Activated T-cell treated with anti-CD3 and anti-CD28 coated beads, Interleukin-2, amount 50 U/mL, for 72 hours (primary cell): ENCODE measurements at regions not wholly inside any gene's neighbourhood (a gene's known extent, or its start where the extent isn't known, plus 50 kb on each side); places are given as distances from the start of the nearest gene placed in this dataset.

ENCODE experiments used
- ATAC-seq, 2 donors: fragments of 150-1000 bp; cut with Tn5 transposase; replicated peaks in 1 of 2; 2 replicates each; pipeline ENCODE4 v1.10.0; 2021; ENCODE audit warnings: moderate library complexity in 2 of 2, mild to moderate bottlenecking in 1 of 2
- DNase-seq, 2 donors: peaks; one replicate each; pipeline ENCODE4 v3.0.0; 2021 to 2022; ENCODE audit warnings: mixed read lengths in 1 of 2
- H3K27ac Mint-ChIP-seq: one replicate; pipeline ENCODE4 v1.8.0; 2022; ENCODE audit warnings: mild to moderate bottlenecking, moderate library complexity, mixed read lengths
- H3K27me3 Mint-ChIP-seq: one replicate; pipeline ENCODE4 v1.8.0; 2022; ENCODE audit warnings: low read depth, mixed read lengths
- H3K36me3 Mint-ChIP-seq, 2 donors: one replicate each; pipeline ENCODE4 v1.8.0; 2022; ENCODE audit warnings: mixed read lengths in 2 of 2, mild to moderate bottlenecking in 1 of 2; ENCODE audit not compliant: insufficient read depth in 2 of 2
- H3K4me1 Mint-ChIP-seq: one replicate; pipeline ENCODE4 v1.8.0; 2022; ENCODE audit warnings: low read depth, mixed read lengths
- H3K4me3 Mint-ChIP-seq, 2 donors: one replicate each; pipeline ENCODE4 v1.8.0; 2022; ENCODE audit warnings: mild to moderate bottlenecking in 2 of 2, mixed read lengths in 2 of 2, moderate library complexity in 2 of 2
- H3K9me3 Mint-ChIP-seq, 2 donors: one replicate each; pipeline ENCODE4 v1.8.0; 2022; ENCODE audit warnings: mixed read lengths in 2 of 2

DNA sequence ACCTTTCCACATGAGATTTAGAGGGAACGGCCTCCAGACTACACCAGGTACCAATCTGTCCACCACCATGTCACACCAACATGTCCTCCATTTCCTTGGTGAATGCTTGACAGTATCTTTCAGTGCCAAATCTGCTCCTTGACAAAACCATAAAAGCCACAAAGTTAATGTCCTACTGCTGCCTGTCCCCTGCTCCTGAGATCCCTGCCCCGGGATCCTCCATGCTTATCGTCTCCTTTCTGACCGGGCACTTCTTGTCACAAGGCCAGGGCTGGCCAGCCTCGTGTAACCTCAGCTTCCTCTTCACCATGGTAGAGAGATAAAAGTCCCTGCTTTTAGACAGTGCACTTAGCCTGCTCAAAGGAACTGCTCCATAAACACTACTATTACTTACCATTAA lies 136.2 kb downstream of the NAV1 start:
- Mint-ChIP-seq H3K27ac (no peak overlapping the region), H3K9me3 (no peaks in the 10 kb centered on the region), H3K27me3 (no peaks in the 10 kb centered on the region), H3K36me3 (no peaks in the 10 kb centered on the region), H3K4me1 (no peaks in the 10 kb centered on the region), H3K4me3 (no peak overlapping the region)
- DNase-seq = no peak
- no peak for ATAC-seq

DNA sequence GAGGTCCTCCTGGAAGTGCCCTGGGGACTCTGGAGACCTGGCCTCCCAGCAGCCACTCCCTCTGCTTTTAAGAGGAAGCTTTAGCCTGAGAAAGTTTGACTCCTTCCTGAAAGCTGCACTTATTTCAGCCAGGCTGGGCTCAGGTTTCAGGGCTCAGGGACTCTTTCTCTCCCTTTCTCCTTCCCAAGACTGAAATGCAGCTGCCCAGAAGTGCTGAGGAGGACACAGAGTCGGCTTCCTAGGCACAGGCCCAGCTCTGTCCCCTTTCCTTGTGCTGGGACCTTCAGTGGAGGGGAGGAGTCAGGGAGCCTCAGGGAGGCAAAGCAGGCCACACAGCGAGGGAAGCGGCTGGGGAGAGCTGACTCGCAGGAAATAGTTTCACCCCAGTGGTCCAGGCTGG lies 137.3 kb downstream of the NAV1 start:
- DNase-seq (no peak), ATAC-seq (no peak)
- Mint-ChIP-seq H3K4me1 (no peaks in the 10 kb centered on the region), H3K27me3 (no peaks in the 10 kb centered on the region), H3K27ac (no peak overlapping the region), H3K9me3 (no peaks in the 10 kb centered on the region), H3K4me3 (no peak overlapping the region), H3K36me3 (no peaks in the 10 kb centered on the region)

DNA sequence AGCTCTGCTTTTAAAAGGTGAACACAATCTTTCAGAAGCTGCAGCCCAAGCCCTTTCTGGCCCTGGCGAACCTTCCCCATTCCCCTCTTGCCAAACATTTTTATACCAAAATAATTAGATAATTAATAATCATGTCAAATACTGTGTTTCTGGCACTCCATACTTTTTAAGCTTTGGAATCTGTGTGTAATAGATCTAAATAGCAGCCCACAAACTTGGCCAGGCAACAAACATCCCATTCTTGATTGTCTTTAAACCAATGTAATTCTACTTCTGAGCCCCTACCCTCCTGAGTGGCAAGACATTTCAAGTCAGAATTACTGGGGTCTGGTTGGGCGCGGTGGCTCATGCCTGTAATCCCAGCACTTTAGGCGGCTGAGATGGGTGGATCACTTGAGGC lies 137.7 kb downstream of the NAV1 start:
- Mint-ChIP-seq H3K4me3 (no peak overlapping the region), H3K4me1 (no peaks in the 10 kb centered on the region), H3K27me3 (no peaks in the 10 kb centered on the region), H3K27ac (no peak overlapping the region), H3K9me3 (no peaks in the 10 kb centered on the region), H3K36me3 (no peaks in the 10 kb centered on the region)
- DNase-seq (no peak), ATAC-seq (no peak)

DNA sequence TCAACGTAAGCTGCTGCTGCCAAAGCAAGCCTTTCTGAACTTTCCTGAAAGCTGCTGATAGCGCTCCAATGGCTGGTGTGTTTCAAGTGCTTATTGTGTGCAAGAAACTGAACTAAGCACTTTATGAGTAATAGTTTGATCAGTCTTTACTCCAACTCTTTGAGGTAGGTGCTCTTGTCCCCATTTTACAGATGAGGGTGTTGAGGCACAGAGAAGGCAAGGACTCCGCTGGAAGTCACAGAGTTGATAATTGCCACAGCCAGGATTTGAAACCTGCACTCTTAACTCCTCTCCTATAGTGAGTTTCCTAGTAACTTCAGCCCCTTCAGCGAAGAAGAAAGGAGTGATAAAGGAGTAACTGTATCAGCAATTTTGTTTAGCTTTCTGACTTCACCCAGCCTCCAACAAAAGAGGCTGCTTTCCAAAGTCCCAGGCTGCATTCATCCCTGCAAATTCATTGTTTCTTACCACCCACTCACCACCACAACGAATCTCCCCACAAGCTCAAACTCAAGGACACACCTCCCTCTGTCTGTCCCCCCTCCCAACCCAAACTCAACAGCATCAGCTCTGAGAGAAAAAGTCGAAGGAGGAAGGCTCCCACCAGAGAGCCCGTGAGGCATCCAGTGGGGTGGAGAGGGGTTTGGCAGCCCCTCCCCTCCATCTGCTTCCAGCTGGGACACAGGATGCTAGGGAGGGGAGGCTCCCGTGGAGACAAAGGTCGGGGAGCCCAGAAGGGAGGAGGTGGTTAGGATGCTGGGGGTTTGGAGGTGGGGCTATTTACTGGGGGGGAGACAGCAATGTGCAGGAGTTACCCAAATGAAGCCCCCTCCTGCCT lies 139.6 kb downstream of the NAV1 start:
- H3K36me3 Mint-ChIP-seq = no peaks in the 10 kb centered on the region
- H3K4me1 Mint-ChIP-seq = no peaks in the 10 kb centered on the region
- no peak overlapping the region for H3K4me3 Mint-ChIP-seq
- no peak for ATAC-seq
- no peaks in the 10 kb centered on the region for H3K9me3 Mint-ChIP-seq
- no peak for DNase-seq
- no peaks in the 10 kb centered on the region for H3K27me3 Mint-ChIP-seq
- H3K27ac Mint-ChIP-seq = no peak overlapping the region

DNA sequence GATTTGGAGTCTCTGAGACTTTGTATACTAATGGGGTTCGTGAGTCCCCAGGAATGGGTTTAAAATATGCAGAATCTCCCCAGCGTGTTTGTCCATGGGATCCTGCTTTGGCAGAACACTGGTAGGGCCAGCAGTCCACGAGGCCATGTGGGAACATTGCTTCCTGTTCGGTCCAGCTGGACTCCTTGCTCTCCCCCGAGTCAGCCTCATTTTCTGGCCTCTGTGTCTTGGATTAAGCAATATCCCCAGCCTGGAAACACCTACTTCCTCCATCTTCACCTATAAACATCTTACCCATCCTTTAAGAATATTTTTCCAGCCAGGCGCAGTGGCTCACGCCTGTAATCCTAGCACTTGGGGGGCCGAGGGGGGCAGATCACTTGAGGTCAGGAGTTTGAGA lies 142.4 kb downstream of the NAV1 start:
- Mint-ChIP-seq H3K4me1 (no peaks in the 10 kb centered on the region), H3K27me3 (peaks cover 13% of the 10 kb centered on the region), H3K27ac (no peak overlapping the region), H3K9me3 (no peaks in the 10 kb centered on the region), H3K4me3 (no peak overlapping the region), H3K36me3 (no peaks in the 10 kb centered on the region)
- DNase-seq = no peak
- ATAC-seq = no peak

DNA sequence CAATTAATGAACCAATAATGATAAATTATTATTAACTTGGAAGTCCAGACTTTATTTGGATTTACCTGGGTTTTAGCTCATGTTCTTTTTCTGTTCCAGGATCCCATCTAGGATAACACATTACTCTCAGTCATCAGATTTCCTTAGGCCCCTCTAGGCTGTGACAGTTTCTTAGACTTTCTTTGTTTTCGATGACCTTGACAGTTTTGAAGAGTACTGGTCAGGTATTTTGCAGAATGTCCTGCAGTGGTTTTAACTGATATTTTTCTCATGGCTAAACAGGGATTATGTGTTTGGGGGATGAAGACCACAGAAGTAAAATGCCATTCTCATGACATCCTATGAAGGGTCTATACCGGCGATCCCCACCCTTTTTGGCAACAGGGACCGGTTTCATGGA lies 144.0 kb downstream of the NAV1 start:
- ATAC-seq (no peak), DNase-seq (no peak)

DNA sequence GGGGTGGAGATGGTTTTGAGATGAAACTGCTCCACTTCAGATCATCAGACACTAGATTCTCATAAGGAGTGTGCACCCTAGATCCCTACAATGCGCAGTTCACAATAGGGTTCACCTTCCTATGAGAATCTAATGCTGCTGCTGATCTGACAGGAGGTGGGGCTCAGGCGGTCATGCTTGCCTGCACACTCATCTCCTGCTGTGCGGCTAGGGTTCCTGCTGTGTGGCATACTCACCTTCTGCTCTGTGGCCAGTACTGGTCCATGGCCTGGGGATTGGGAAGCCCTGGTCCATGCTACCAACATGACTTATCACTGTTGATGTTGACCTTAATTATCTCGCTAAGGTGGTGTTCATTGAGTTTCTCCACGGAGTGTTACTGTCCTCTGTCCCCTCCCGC lies 144.5 kb downstream of the NAV1 start:
- Mint-ChIP-seq H3K4me1 (no peaks in the 10 kb centered on the region), H3K27me3 (peaks cover 14% of the 10 kb centered on the region), H3K27ac (no peak overlapping the region), H3K9me3 (no peaks in the 10 kb centered on the region), H3K4me3 (no peak overlapping the region), H3K36me3 (no peaks in the 10 kb centered on the region)
- DNase-seq = no peak
- ATAC-seq = no peak

More for the DNA sequence above, 144.0 kb downstream of the NAV1 start:
- Mint-ChIP-seq H3K4me3 (no peak overlapping the region), H3K9me3 (no peaks in the 10 kb centered on the region), H3K27ac (no peak overlapping the region), H3K27me3 (peaks cover 14% of the 10 kb centered on the region), H3K4me1 (no peaks in the 10 kb centered on the region), H3K36me3 (no peaks in the 10 kb centered on the region)

DNA sequence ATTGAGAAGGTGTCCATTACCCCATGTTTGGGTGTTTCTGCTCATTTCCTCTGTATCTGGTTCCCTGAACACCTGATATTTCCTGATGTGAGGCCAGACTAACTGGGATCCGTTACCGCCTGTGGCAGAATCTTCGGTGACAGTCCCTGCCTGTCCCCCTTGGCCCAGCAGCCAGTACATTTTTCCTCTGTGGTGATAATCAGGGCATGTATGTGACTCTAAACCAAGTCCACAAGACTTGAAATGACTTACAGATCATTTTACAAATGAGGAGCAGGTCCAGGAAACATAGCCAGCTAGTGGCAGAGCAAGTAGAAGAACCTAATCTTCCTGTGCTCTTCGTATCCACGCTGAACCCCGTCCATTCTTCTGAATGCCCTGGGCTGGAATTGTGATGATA lies 143.5 kb upstream of the IPO9 start:
- H3K4me1 Mint-ChIP-seq = no peaks in the 10 kb centered on the region
- H3K9me3 Mint-ChIP-seq = no peaks in the 10 kb centered on the region
- ATAC-seq (no peak), DNase-seq (no peak)
- no peak overlapping the region for H3K27ac Mint-ChIP-seq
- H3K36me3 Mint-ChIP-seq = no peaks in the 10 kb centered on the region
- peaks cover 14% of the 10 kb centered on the region for H3K27me3 Mint-ChIP-seq
- no peak overlapping the region for H3K4me3 Mint-ChIP-seq

DNA sequence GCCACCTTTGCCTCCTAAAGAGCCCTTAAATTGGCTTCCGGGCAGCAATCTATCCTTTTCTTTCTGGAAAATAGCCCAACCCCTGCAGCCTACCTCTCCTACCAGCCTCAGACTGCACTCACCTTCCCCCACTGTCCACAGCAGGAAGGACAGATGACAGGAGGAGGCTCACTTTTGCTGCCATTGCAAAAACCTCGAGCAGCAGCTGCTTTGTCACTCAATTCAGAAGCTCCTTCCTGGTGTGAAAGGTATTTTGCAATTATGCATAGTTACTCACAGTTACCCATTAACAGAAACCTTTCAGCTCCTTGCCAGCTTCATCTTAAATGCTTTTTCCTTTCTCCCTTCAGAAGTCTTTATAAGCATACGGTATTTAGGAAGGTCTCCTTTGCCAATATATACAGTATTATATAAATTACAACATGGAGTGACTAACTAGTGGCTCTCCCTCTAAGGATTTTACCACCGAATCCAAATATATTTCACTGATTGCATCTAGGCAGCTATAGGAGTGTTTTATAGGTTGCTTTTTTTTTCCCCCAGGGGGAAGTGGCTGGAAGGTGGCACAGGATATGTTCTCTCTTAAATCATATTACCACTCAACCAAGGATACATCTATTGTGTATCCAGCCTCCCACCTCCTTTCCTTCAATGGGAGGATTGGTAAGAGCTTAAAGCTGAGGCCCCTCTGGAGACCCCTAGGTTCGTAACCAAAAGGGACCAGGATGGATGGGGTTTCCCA lies 142.1 kb upstream of the IPO9 start:
- no peaks in the 10 kb centered on the region for H3K4me1 Mint-ChIP-seq
- H3K9me3 Mint-ChIP-seq = peaks cover 0 to 2% of the 10 kb centered on the region in 2 donors
- peaks cover 14% of the 10 kb centered on the region for H3K27me3 Mint-ChIP-seq
- no peaks in the 10 kb centered on the region for H3K36me3 Mint-ChIP-seq
- DNase-seq (no peak), ATAC-seq (no peak)
- H3K4me3 Mint-ChIP-seq = no peak overlapping the region
- no peak overlapping the region for H3K27ac Mint-ChIP-seq

DNA sequence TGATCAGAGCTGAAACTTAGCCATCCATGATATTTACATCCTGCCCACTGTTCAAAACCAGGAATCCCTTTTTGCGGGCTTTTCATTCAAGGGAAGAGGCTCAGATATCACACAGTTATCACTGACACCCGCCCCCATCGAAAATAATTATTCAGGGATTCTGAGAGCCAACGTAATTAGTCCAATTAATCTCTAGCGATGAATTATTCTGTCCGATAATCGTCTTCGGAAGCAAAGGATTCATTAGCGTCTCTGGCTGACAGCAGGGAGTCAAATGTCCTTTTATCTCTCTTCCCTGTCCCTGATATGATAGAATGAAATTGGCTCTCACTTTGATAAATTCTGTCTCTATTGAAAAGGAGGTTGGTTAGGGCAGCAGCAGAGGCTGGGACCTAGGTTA lies 140.4 kb upstream of the IPO9 start:
- H3K4me1 Mint-ChIP-seq = no peaks in the 10 kb centered on the region
- no peak overlapping the region for H3K4me3 Mint-ChIP-seq
- H3K9me3 Mint-ChIP-seq = peaks cover 0 to 2% of the 10 kb centered on the region in 2 donors
- no peak overlapping the region for H3K27ac Mint-ChIP-seq
- H3K36me3 Mint-ChIP-seq = no peaks in the 10 kb centered on the region
- peaks cover 14% of the 10 kb centered on the region for H3K27me3 Mint-ChIP-seq
- ATAC-seq (no peak), DNase-seq (no peak)

DNA sequence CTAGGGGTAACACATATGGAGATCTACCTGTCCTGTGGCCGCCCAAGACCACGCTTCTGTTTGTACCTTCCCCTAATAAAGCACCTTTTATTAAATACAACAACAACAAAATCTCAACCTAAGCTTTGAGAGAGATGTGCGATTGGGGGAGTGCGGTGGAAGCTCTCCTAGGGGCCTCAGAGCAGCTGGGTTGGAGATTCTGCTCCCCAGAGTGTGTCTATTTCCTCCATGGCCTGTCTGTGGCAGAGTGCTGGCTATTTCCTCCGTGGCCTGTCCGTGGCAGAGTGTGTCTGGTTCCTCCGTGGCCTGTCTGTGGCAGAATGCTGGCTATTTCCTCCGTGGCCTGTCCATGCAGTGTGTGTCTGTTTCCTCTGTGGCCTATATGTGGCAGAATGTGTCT lies 139.3 kb upstream of the IPO9 start:
- peaks cover 14% of the 10 kb centered on the region for H3K27me3 Mint-ChIP-seq
- no peak overlapping the region for H3K4me3 Mint-ChIP-seq
- H3K36me3 Mint-ChIP-seq = no peaks in the 10 kb centered on the region
- no peak overlapping the region for H3K27ac Mint-ChIP-seq
- peaks cover 0 to 2% of the 10 kb centered on the region in 2 donors for H3K9me3 Mint-ChIP-seq
- ATAC-seq (no peak), DNase-seq (no peak)
- no peaks in the 10 kb centered on the region for H3K4me1 Mint-ChIP-seq

DNA sequence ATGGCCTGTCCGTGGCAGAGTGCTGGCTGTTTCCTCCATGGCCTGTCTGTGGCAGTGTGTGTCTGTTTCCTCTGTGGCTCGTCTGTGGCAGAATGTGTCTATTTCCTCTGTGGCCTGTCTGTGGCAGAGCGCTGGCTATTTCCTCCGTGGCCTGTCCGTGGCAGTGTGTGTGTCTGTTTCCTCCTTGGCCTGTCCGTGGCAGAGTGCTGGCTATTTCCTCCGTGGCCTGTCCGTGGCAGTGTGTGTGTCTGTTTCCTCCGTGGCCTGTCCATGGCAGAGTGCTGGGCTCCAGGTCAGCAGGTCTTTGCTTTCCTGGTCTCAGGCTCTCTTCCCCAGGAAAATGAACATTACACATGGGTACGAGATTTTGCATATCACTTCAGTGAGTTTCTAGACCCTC lies 138.4 kb upstream of the IPO9 start:
- Mint-ChIP-seq H3K27me3 (peaks cover 9% of the 10 kb centered on the region), H3K4me1 (no peaks in the 10 kb centered on the region), H3K9me3 (peaks cover 0 to 2% of the 10 kb centered on the region in 2 donors), H3K4me3 (no peak overlapping the region), H3K27ac (no peak overlapping the region), H3K36me3 (no peaks in the 10 kb centered on the region)
- no peak for DNase-seq
- ATAC-seq = no peak

DNA sequence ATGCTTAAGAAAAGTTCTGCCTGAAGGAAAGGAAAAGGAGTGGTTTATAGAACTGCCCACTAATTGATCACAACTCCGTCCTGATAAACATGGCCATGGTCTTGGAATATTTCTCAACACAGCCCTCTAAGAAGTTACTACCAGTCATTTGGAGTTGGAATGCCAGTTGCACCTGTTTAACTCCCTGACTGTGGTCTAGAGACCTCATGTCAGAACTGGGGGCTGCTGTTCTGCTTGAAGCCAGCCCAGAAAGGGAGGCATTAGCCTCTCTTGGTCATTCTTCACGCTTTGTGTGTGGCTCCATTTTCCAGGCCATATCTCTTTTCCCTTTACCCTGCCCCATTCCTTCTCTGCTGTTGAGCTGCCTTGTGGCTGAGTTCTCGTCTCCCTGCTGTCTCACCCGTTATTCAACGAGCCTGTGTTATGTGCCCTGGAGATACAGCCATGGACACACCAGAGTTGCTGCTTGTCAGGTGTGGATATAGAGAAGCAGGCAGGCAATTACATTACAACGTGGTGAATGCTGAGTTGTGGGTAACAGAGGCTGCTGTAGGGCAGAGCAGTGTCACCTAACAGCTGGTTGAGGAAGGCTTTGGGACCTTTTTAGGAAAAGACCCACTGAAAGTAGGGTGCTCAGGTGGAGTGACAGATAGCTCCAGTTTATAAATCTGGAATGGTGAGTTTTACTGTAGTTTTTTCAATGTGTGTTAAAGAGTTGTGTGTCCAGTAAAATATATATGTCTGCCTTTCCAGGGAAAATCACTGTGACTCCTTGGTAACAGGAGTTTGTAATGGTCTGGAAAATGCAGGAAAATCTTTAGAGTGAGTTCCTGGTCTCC lies 137.0 kb upstream of the IPO9 start:
- Mint-ChIP-seq H3K27ac (no peak overlapping the region), H3K4me3 (no peak overlapping the region), H3K36me3 (no peaks in the 10 kb centered on the region), H3K9me3 (peaks cover 0 to 2% of the 10 kb centered on the region in 2 donors), H3K4me1 (no peaks in the 10 kb centered on the region), H3K27me3 (no peaks in the 10 kb centered on the region)
- ATAC-seq (no peak), DNase-seq (no peak)
